Hepatocyte (in vitro differentiated cells): ENCODE measurements at regions not wholly inside any gene's neighbourhood (a gene's known extent, or its start where the extent isn't known, plus 50 kb on each side); places are given as distances from the start of the nearest gene placed in this dataset.
"Not testable (repeated sequence)": the region's sequence is repeated elsewhere in the genome, so short reads cannot be mapped to it uniquely, and the experiment has no call there.

Experiments
- DNase-seq: peaks from one replicate; pipeline ENCODE4 v3.0.0-alpha.2; 2016; ENCODE audit warnings: low spot score
- H2AFZ ChIP-seq: fragments of 200-600 bp; sonication (generic); 2 replicates; pipeline ENCODE4 v1.6.0; 2016; ENCODE audit warnings: antibody characterized with exemption, mild to moderate bottlenecking
- H3K27ac ChIP-seq: fragments of 200-600 bp; sonication (generic); 2 replicates; pipeline ENCODE4 v1.5.1; 2016; ENCODE audit warnings: mild to moderate bottlenecking
- H3K27me3 ChIP-seq: fragments of 200-600 bp; sonication (generic); 2 replicates; pipeline ENCODE4 v1.6.1; 2016
- H3K36me3 ChIP-seq: fragments of 200-600 bp; sonication (generic); replicated peaks from 2 replicates; pipeline ENCODE4 v1.5.1; 2016; ENCODE audit warnings: low read depth; ENCODE audit not compliant: insufficient read depth
- H3K4me1 ChIP-seq: fragments of 200-600 bp; sonication (generic); 2 replicates; pipeline ENCODE4 v1.5.1; 2016; ENCODE audit warnings: mild to moderate bottlenecking, moderate library complexity; ENCODE audit not compliant: insufficient read depth
- H3K4me2 ChIP-seq: fragments of 200-600 bp; sonication (generic); 2 replicates; pipeline ENCODE4 v1.6.0; 2016
- H3K4me3 ChIP-seq: fragments of 200-600 bp; sonication (generic); 2 replicates; pipeline ENCODE4 v1.5.1; 2016; ENCODE audit warnings: mild to moderate bottlenecking
- H3K79me2 ChIP-seq: fragments of 200-600 bp; sonication (generic); 2 replicates; pipeline ENCODE4 v1.6.0; 2017; ENCODE audit warnings: mild to moderate bottlenecking
- H3K9me2 ChIP-seq: fragments of 200-600 bp; sonication (generic); replicated peaks from 2 replicates; pipeline ENCODE4 v1.6.0; 2017; ENCODE audit warnings: mild to moderate bottlenecking; ENCODE audit not compliant: insufficient read depth
- H3K9me3 ChIP-seq: fragments of 200-600 bp; sonication (generic); 2 replicates; pipeline ENCODE4 v1.5.1; 2016; ENCODE audit warnings: low read depth, mild to moderate bottlenecking
- H4K20me1 ChIP-seq: fragments of 200-600 bp; sonication (generic); 2 replicates; pipeline ENCODE4 v1.6.0; 2016; ENCODE audit warnings: mild to moderate bottlenecking; ENCODE audit not compliant: insufficient read depth, poor library complexity, severe bottlenecking
- CTCF ChIP-seq: fragments of 200-600 bp; sonication (generic); IDR thresholded peaks from 2 replicates; pipeline ENCODE4 v1.5.1; 2016; ENCODE audit warnings: antibody characterized with exemption, mild to moderate bottlenecking; ENCODE audit not compliant: poor library complexity
- EZH2 ChIP-seq: fragments of 200-600 bp; sonication (generic); IDR thresholded peaks from 2 replicates; pipeline ENCODE4 v1.6.1; 2016; ENCODE audit warnings: antibody characterized with exemption, mild to moderate bottlenecking, borderline replicate concordance
- EZH2phosphoT487 ChIP-seq: fragments of 200-600 bp; sonication (generic); IDR thresholded peaks from one replicate; pipeline ENCODE4 v1.6.1; 2018; ENCODE audit warnings: antibody characterized with exemption, mild to moderate bottlenecking, low read depth, moderate library complexity; ENCODE audit not compliant: unreplicated experiment, severe bottlenecking
- WGBS: methylation state at CpG from one replicate; pipeline ENCODE4 v1.1.6; 2016; ENCODE audit warnings: low lambda C conversion rate; ENCODE audit errors: missing lambda C conversion rate; 5-methylcytosine and 5-hydroxymethylcytosine counted together

DNA sequence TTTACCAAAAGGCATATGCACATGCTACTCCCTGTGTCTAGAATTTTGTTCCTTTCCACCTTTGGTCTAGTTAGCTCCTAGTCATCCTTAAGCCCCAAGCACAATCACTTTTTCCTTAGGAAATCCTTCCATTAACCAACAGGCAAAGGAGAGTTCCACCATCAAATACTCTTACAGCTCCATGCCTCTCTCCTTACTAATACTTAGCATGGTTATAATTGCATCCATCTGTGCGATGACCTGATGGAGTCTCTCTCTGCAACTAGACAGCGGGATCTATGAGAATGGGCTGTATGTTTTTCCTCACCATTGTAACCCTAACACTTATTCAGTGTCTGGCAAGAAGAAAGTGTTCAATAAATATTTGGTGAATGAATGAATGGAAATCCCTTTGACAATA lies 69.3 kb upstream of the SMAD3 start:
- no peaks in the 10 kb centered on the region for H3K9me3 ChIP-seq
- H3K27ac ChIP-seq = no peak overlapping the region
- H3K27me3 ChIP-seq = no peaks in the 10 kb centered on the region
- no peak overlapping the region for H2AFZ ChIP-seq
- no peaks in the 10 kb centered on the region for H3K36me3 ChIP-seq
- H3K4me3 ChIP-seq = no peak overlapping the region
- no peak overlapping the region for H3K4me2 ChIP-seq
- no peak for TF ChIP-seq EZH2
- WGBS = 85% methylated on average over 2 of the region's 2 CpGs
- H3K79me2 ChIP-seq = no peaks in the 10 kb centered on the region
- no peaks in the 10 kb centered on the region for H3K4me1 ChIP-seq
- no peaks in the 10 kb centered on the region for H3K9me2 ChIP-seq
- DNase-seq = no peak
- no peaks in the 10 kb centered on the region for H4K20me1 ChIP-seq

DNA sequence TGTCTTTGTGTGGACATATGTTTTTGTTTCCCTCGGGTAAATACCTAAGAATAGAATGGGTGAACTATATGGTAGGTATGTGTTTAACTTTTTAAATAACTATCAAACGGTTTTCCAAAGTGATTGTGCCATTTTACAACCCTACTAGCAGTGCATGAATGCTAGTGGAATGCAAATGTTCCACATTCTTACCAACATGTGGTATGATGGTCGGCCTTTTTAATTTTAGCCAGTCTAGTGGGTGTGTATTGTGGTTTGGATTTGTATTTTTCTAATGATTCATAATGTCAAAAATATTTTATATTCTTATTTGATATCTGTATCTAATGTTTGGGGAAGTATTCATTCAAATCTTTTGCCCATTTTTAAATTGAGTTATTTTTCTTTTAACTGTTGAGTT lies 68.2 kb upstream of the SMAD3 start:
- no peak overlapping the region for H3K27ac ChIP-seq
- no peaks in the 10 kb centered on the region for H3K9me3 ChIP-seq
- H3K27me3 ChIP-seq = no peaks in the 10 kb centered on the region
- no peaks in the 10 kb centered on the region for H3K4me1 ChIP-seq
- no peak overlapping the region for H3K4me2 ChIP-seq
- no peaks in the 10 kb centered on the region for H4K20me1 ChIP-seq
- no peaks in the 10 kb centered on the region for H3K79me2 ChIP-seq
- no peak overlapping the region for H3K4me3 ChIP-seq
- no peak overlapping the region for H2AFZ ChIP-seq
- DNase-seq = no peak
- 47% methylated on average over 3 of the region's 3 CpGs for WGBS
- H3K9me2 ChIP-seq = no peaks in the 10 kb centered on the region
- TF ChIP-seq CTCF (no peak), EZH2phosphoT487 (no peak), EZH2 (no peak)
- no peaks in the 10 kb centered on the region for H3K36me3 ChIP-seq

GRCh38 chr15:66998234-66998633 lies 67.2 kb upstream of the SMAD3 start:
- not testable (repeated sequence) for H3K9me3 ChIP-seq, H4K20me1 ChIP-seq

GRCh38 chr15:66999046-66999968 lies 66.1 kb upstream of the SMAD3 start:
- 74% methylated on average over 1 of the region's 1 CpG for WGBS
- no peak overlapping the region for H3K27ac ChIP-seq
- H3K36me3 ChIP-seq = no peaks in the 10 kb centered on the region
- no peaks in the 10 kb centered on the region for H4K20me1 ChIP-seq
- H3K4me2 ChIP-seq = no peak overlapping the region
- TF ChIP-seq EZH2phosphoT487 = no peak
- TF ChIP-seq EZH2 = no peak
- no peak for TF ChIP-seq CTCF
- H3K4me3 ChIP-seq = no peak overlapping the region
- H3K9me2 ChIP-seq = no peaks in the 10 kb centered on the region
- H2AFZ ChIP-seq = no peak overlapping the region
- H3K79me2 ChIP-seq = no peaks in the 10 kb centered on the region
- H3K4me1 ChIP-seq = no peaks in the 10 kb centered on the region
- no peak for DNase-seq
- H3K27me3 ChIP-seq = no peaks in the 10 kb centered on the region
- H3K9me3 ChIP-seq = no peaks in the 10 kb centered on the region

More at GRCh38 chr15:66998234-66998633, 67.2 kb upstream of the SMAD3 start:
- not testable (repeated sequence) for H3K79me2 ChIP-seq, DNase-seq, H2AFZ ChIP-seq, H3K9me2 ChIP-seq, H3K4me3 ChIP-seq, H3K4me2 ChIP-seq, H3K4me1 ChIP-seq, H3K27me3 ChIP-seq, H3K27ac ChIP-seq, H3K36me3 ChIP-seq
- WGBS = 91% methylated on average over 1 of the region's 1 CpG
